Effector CD4-positive, alpha-beta T cell (primary cell): ENCODE measurements at regions not wholly inside any gene's neighbourhood (a gene's known extent, or its start where the extent isn't known, plus 50 kb on each side); places are given as distances from the start of the nearest gene placed in this dataset.

Experiments
- DNase-seq: peaks from one replicate; pipeline ENCODE4 v3.0.0-alpha.2; 2020

GRCh38 chr10:129033340-129033739, 433.7 kb upstream of the MGMT start:
- no peak for DNase-seq

- no peak for DNase-seq
These were observed 433.2 kb upstream of the MGMT start for GRCh38 chr10:129033790-129034272.

DNA sequence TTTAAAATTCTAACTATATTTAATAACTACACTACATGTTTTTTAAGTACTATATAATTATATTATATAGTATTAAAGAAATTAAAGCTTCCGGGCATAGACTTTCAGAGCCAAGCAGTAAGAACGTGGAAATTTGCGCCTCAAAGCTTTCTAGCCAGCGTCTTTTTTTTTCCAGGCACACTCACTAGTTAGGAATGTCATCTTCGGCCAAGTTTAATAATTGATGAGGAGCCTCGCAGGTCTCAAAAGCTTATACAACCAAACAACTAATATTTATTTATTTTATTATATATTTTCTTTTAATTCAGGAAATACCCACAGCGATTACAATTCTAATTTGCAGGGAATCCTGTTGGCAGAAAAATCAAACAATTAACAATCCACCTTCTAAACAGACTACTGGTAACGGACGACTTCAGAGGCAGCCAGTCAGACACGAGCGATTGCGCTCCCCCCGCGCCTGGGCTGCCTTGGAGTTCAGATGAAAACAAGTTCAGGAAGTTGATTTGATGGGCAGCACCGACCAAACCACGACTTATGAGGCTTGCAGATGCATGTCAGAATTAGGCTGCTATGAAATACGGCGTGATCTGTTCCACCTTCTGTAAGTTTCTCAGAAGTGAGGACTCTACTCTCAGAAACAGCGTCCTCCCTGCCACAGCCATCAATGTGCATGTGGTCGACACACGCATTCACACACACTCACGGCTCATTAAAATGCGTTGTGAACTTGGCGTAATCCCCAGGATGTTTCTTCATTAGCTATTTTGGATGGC, 431.8 kb upstream of the MGMT start:
- peak; percentile 21 for DNase-seq

DNA sequence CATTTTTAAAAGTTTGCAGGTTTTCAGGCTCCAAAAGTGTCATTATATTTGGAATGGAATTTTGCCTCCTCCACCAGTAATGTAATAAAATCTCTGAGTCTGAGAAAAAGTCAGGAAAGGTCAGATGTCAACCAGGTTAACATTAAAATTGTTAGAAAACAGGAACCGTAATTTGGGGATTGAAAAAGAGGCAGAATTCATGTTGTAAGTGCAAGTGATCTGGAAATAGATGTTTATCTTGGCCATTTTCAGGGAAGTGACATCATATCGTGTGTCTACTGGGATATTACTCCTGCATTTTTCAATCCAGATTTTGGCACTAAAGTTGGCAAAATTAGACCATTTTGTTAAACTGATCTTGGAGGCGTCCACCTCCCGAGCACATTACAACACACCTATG, 428.5 kb upstream of the MGMT start:
- DNase-seq: no peak

GRCh38 chr10:129039406-129040370, 427.4 kb upstream of the MGMT start:
- DNase-seq: no peak

DNA sequence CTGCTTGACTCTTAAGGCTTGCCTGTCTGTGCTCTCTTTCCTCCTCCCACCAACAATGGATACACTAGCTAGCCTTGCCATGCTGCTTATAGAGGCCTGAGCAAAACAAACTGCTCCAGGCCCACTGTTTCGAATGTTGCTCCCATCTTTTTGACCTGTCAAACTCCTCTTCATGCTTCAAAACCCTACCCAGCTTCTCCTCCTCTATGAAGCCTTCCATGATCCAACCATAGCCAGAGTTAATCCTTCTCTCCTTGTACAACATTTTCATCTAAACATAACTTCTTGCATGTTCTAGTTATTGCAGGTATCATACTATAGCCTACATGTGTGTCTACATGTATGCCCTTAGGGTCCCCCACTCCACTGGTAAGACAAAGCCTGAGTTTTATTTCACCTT, 426.7 kb upstream of the MGMT start:
- no peak for DNase-seq

DNA sequence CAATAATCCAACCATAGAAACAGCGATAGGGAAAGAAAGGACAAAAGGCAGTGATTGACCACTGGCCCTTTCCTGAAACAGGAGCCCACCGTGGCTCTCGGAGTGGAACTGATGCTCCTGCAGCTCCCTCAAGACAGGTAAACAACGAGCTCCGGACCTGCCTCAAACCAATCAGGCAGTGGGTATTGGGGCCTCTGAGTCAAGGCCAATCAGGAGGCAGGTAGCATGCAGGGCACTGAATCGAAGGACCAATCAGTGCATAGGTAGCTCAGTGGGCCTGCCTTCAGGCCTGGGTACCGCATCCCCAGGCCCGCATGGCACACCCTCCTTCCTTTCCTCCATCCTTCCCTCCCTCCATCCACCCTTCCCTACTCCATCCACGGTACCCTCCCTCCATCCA, 425.1 kb upstream of the MGMT start:
- no peak for DNase-seq

DNA sequence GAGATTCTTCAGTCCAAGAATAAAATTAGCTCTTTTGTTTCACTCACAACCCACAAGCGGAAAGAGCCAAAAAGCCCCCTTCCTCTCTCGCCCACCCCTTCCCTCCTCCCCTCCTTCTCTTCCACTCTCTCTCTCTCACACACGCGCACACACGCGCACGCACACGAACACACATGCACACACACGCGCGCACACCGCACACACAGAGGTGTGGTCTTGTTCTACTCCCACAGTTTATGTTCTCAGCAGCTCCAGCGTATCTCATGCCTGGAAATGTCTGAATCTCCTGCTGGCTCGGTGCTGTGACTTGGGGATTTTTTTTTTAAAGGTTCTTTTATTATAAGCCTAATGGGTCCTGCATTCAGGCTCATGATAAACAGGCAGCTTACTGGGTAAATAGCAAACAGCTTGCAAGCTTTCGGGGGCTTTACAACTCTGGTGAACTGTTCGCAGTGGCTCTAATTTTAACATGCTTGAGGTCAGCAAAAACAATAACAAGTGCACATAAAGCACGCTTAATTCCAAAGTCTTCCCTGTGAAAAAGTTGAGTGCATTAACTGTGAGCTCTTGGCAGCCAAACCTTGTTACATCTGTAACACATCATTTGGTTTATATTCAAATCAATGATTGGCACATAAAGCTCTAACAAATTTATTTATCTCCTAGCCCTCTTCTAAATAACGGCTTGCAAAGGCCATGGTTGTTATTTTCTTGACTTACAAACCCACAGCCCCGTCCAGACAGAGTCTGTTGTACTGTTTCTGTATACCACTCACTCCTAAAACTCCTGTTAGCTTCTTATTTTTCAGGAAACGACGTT, 424.1 kb upstream of the MGMT start:
- DNase-seq: no peak

GRCh38 chr10:129043691-129044090, 423.4 kb upstream of the MGMT start:
- DNase-seq: no peak

DNA sequence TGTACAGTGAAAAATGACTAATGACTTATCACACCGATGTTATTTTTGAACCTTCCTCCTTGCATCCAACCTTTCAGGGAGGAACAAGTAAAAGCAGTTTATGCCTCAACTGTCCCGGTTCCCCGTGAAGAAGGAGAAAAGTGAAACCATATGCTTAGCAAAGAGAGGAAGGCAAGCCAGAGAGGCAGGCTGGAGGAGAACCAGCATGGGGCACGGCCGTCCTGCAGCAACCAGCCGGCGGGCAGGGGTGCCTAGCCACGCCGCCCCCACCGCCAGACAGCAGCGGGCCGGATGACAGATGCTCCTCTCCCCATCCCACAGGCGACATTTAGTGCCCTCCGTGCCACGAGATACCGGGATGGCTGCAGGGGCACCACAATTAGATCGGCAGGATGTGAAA, 421.4 kb upstream of the MGMT start:
- no peak for DNase-seq

DNA sequence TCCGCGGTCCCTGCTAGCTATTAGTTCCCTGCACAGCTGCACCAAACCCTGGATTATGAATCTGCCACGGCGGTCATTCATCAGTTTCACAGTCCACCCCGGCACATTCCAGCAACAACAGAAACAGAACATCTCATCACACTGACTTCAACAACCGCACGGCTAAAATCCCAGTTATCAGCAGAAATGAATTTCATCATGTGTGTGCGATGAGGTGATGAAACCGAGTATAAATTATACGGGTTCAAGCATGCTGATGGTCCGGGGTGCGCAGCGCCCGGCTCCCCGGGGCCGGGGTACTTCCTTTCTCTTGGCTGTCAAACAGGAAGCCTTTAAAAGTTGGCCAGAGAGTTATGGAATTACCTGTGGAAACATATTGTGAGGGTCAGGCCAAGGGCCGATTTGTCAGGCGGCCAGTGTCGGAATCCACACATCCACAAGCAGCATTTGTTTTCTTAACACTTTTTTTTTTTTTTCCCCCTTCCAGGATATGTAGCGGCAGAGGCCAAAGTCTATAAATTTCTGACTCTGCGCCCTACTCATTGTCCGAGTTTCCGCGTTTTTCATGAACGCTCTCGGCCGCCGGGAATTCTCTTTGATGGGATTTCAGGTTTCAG, 420.9 kb upstream of the MGMT start:
- DNase-seq: no peak

- no peak for DNase-seq
These were observed 420.1 kb upstream of the MGMT start for GRCh38 chr10:129046962-129047361.

DNA sequence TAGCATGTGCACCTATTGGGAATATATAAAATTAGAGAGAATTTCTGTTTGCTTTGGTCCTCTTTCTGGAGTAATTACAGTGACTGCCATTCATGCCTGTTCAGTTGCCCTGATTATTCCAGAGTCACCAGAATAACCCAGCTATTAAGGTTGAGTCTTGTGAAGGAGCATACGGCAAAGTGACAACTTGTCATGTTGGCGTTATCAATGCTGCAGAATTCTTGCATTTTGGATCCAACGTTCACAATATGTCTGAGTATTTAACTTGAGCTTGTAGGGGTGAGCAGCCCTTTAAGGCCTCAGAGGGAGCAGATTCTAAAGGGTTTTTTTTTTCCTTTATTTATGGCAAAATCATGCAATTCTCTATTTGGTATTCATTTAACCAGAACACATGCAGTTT, 419.4 kb upstream of the MGMT start:
- DNase-seq: no peak

DNA sequence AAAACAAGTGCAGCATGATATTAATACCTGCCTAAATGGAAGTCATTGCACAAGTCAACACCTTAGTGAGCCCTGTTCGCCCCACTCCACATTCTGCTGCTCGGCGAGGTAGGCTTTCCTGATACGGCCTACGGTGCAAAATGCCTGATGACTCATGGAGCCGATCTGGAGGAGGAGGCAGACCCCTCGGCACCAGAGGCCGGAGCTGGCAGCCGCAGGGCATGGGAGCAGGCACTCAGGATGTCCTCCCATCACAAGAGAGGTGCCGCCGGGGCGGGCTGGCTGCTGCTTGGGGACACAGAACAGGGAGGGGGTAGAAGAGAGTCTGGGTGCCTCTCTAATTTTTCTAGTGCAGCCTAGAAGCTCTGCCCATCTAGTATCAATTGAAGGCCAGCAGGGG, 418.5 kb upstream of the MGMT start:
- DNase-seq: no peak

GRCh38 chr10:129049501-129049900, 417.5 kb upstream of the MGMT start:
- no peak for DNase-seq

DNA sequence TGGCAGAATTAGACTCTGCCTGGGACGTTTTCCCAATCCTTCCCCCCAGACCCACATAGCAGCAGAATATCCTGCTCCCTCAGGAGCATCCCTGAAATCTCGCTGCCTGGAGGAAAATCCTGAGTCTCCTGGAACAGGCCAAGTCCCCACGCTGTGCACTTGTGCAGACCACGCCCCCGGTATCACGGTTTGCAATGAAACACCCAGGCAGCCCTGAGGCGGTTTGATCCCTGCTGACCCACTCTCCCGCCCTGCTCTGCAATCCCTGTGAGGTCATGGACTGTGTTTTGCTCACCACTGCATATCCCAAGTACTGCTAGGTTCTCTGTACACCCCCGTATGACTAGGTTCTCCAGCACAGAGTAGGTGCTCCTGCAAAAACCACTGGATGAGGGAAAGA, 411.8 kb upstream of the MGMT start:
- no peak for DNase-seq

DNA sequence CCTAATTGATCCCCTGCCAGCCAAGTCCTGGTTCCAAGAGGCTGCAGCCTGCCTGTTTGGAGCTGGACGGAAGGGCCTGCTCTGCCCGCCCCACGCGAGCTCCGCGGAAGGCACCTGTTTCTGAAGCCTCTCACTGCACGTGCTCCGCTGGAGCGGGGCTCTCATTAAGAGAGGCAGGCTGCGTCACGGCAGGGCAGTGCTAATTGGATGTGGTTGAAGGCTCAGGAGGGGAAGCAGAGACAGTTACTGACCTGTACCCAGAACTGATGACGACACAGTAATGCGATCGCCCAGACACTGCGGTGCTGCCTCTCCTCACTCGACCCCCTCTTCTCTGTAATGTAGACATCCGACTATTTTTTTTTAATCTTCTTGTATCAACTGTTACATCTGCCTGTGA, 411.1 kb upstream of the MGMT start:
- DNase-seq: no peak

- no peak for DNase-seq
These were observed 410.0 kb upstream of the MGMT start for GRCh38 chr10:129056734-129057689.

DNA sequence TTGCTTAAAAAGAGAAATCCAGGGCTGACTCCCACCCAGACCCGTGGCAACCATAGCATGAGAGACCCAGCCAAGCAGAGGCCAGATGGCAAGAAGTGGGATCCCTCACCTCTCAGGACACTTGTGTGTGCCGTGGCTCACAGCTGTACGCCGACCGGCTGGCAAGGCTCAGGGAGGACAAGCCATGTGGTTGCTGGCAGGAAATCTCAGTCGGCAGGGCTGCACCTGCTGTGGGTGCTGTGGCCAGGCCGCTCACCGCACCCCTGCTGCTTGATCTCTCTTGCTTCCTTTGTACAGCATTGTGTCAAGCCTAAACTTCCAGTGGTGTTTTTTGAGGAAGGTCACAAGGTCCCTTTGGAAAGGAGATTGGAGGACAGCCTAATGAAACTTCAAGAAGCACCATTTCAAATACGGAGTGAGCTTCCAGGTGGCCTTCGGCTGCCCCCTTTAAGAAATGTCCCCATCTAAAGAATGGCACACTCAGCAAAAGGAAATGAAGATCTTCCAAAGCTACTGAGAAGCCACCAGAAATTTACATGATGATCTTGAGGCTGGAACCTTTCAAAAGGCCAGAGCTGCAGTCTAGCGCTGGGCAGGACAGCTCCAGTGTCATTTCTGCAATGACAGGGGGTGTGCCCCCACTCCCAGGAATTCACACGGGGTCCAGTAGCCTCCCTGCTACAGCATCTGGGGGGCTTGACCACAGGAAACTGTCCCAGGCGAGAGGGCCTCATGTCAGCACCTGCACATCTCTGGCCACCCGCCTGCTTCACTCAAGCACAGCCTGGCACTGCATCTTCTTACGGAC, 409.0 kb upstream of the MGMT start:
- no peak for DNase-seq

GRCh38 chr10:129058664-129059155, 408.3 kb upstream of the MGMT start:
- no peak for DNase-seq
